NCI-H460 (cell line): ENCODE measurements at regions not wholly inside any gene's neighbourhood (a gene's known extent, or its start where the extent isn't known, plus 50 kb on each side); places are given as distances from the start of the nearest gene placed in this dataset.
A peak's percentile ranks its signal among the peaks of the same experiment; 100 is the strongest.

Experiments
- DNase-seq: peaks from one replicate; pipeline ENCODE4 v3.0.0-alpha.2; 2016; ENCODE audit warnings: low read depth; ENCODE audit errors: extremely low read depth
- small RNA-seq, 2 experiments: library from RNA; depleted of rRNA; stranded (forward); fragments of <200 nt; gene quantifications; one replicate each; pipeline ENCODE3, GENCODE V24; 2014

DNA sequence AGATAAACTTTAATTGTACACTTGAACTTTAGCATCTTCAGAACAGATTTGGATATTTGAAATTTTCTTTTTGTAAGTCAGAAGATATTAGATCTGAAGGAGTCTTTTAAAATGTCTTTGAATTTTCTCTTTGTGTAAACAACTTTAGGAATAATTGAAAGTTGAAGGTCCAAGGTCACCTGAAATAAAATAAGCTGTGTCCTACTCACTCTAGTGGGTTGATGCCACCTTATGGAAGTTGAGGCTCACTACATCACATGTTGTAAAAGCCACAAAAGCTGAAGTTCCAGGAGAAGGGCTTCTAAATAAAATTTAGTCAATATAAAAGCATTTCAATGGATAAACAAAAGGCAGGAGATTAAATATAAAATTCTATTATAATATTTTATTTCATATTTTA, 122.0 kb upstream of the ATXN7L3B start:
- DNase-seq, result peak; percentile 27

DNA sequence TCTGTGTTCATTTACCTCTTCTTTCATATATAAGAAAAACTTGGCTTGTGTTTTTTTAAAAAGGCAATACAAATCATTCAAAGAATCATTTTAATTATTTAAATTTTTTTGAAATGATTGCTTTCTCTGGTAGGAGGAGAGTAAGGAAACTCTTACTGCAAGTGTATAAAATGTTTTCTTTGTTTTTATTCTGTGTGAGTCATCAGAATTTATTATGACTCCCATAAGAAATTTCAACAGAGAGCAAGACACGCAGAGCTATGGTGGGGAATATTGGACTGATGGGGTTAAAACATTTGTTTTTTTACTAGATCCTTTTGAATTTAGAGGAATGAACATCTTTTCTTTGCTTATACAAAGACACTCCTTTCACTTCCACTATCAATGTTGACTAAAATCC, 119.1 kb upstream of the ATXN7L3B start:
- DNase-seq, result no peak

DNA sequence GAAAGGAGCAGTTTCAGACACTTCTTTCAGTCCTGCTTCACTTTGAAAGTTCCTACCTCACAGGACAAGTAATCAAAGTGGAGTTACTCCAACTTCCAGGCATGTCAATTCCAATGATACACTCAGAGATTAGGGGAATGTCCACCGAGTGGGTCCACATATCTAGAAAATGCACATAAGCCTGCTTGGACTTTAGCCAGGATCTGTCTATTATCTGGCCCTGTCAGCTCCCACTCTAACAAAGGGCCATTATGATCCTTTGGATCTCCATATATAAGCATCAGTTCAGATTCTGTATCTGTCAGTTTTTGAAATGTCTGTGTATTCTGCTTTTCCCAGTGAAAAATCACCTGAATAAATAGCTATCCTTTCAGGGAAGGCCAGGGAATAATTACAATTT, 112.9 kb upstream of the ATXN7L3B start:
- DNase-seq, result no peak

DNA sequence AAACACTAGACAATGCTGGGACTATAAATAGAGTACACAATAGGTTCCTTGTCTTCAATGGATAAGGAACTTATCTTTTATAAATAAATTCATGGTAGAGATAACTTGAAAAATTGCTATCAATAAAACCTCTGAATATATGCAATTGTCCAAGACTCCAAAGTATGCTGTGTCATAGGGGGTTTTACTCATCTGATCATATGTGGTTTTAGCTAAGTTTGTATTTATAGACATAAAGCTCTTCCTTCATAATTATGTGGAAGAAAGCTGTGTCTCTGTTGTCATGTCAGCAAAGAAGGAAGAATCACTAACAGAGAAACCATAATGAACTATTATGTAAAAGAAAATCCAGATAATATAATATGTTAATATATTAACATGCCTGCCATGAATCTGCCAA, 111.5 kb upstream of the ATXN7L3B start:
- DNase-seq, result no peak

DNA sequence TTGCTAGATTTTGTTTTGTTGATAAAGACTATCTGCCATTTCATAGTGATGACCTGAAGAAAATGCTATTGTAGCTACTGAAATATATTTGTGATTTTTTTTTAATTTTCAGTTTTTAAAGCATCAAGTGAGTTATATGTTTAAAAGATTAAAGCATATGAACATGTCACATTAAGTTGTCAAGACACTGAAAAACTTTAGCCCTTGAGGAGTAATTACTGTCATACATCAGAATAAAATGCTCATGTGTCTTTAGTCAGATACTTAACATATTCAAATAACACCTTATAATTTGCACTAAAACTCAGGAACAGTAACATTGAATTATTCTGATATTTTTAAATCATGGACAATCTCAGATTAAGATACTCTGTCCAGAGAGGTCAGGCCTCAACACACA, 108.1 kb upstream of the ATXN7L3B start:
- DNase-seq, result no peak

DNA sequence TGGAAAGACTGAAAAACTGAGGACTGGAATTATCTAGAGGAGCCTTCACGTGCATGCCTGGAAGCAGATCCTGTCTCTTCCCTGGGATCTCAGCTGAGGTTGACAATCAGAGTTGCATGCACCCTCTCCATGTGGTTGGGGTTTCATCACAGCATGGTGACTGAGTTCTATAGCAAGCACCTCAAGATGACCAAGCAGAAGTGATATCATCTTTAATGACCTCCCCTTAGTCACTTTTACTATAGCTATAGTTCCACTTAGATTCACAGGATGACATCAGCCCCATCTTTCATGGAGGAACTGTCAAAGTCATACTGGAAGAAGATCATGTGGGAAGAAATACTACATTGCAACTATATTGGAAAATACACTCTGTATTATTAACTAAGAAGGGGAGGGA, 105.8 kb upstream of the ATXN7L3B start:
- no peak for DNase-seq

DNA sequence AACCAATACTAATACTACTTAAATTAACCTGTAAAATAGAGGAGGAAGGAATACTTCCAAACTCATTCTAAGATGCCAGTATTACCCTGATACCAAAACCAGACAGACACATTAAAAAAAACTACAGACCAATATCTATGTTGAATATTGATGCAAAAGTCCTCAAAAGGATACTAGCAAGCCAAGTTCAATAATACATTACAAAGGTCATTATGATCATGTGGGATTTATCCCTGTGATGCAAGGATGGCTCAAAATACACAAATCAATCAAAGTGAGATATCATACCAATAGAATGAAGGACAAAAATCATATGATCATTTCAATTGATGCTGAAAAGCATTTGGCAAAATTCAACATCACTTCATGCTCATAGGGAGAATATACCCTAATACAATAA, 97.2 kb upstream of the ATXN7L3B start:
- DNase-seq, result no peak

DNA sequence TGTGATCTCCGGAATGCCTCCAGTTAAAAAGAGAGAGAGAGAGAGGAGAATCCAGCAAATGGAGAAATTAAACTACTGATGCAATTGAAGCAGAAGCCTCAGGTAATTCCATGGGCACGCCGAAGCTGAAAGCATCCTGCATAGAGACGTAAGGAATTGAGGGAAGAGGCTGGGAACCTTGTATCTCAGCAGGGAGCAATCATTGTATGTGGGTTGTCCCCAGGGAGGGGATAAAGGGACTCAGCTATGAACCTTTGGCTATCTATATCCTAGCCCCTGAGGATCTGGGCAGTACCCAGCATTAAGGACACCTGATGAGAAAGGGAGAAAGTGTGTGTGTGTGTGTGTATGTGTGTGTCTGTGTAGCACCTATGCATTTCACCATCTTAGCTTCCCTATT, 95.8 kb upstream of the ATXN7L3B start:
- DNase-seq, result no peak

DNA sequence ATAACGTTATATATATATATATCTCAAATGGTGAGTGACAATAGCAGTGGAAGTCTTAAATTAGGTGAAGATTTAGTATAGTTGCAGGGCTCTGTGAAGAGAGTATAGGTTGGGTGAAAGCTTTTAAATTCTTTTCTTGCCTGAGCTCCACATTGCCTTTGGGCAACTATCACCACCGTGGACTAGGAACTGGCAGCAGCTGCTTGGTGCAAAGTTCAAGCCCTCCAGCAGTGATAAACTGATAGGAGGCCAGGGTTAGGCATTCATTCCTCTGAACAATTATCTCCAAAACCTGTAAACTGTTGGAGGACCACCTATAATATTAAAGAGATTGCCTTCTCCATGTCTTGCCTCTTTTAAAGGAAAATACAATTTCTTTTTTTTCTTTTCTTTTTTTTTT, 91.2 kb upstream of the ATXN7L3B start:
- DNase-seq, result no peak

DNA sequence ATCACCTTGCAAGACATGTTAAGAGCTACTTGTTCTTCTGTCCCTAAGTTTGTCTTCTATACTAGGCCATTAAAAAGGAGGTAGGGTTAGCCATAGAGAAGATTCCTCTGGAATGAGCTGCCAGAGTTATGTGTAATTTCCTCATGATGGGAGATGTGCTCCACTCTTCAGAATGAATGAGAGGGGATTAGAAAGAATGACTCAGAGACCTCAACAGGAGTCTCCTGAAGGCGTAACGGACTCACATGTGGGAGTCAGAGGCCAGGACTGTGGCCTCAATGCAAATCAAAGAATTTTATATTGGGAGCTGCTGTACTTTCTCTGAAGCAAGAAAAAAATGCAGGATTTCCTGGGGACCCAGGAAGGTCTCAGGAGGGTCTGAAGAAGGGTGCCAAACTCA, 87.8 kb upstream of the ATXN7L3B start:
- no peak for DNase-seq

DNA sequence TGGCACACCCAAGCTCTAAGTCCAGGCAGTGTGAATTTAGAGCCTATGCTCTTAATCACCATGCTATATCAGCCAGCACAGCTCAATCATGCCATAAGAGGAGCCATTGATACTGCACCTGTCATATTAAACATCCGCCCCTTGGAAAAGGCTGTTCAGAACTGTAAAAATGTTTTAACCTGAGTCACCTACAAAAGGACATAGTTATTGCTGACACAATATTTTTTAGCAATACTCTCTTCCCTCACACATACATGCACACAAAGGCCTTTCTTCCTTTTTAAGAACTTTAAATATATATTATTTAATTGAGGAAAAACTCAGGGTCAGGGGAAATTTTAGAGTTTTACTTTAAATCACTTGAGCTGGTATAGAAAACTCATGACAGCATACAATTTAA, 83.5 kb upstream of the ATXN7L3B start:
- no peak for DNase-seq

DNA sequence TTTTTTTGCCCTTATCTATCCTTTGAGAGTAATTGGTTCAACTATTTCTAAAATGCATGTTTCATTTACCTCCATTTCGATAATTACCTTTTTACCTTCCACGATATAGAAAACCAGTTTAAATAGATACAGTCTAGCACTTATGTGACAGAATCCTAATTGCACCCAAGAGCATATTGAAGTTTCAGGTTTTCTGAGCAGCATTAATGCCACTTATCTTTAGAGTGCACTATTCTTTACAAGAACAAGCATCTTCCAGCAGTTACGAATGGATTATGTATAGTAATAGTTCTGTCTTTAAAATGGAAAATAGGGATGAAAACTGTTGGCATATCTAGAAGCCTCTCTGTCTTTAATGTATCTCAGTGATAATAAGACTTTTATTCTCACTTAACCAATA, 82.2 kb upstream of the ATXN7L3B start:
- DNase-seq, result no peak

DNA sequence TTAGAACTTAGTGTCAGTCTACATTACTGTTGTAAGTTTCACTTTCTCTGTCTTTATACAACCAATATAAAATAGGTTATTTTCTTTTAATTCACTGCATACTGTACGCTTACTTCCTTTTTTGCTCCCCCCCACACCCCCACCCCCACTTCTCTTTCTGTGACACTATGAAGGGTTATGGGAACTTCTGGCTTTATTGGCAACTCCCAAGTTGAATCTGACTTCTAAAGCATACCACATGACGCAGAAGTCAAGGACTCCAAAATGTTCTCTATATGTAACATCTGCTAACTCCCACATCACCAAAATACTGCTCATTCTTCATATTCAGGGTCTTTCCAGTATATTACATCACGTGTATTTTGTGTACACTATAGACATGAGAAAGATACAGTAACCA, 81.2 kb upstream of the ATXN7L3B start:
- no peak for DNase-seq

DNA sequence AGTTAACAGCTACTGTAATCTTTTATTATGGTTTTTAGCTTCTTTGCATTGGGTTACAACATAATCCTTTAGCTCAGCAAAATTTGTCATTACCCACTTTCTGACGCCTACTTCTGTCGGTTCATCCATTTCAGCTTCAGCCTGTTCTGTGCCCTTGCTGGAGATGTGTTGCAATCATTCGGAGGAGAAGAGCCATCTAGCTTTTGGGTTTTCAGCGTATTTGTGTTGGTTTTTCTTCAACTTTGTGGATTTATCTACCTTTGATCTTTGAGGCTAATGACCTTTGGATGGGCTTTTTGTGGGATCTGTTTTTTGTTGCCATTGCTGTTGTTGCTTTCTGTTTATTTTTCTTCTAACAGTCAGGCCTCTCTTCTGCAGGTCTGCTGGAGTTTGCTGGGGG, 69.2 kb upstream of the ATXN7L3B start:
- no peak for DNase-seq

DNA sequence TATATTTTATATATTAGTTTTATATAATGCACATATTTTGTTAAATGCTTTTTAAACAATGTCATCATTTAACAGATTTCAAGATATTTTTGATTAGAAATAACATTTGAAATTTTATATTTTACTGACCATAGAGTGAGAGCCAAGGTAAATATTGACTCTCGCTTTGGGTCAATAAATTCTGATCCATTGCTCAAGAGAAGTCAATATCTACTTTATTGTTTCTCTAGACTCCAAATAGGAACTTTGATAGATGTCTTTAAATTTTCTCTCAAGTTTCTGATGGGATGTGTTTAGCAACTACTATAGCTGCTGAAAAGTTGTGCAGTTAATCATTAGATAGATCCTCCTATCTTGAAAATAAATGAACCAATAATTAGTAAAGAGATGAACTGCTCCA, 61.4 kb upstream of the ATXN7L3B start:
- no peak for DNase-seq

DNA sequence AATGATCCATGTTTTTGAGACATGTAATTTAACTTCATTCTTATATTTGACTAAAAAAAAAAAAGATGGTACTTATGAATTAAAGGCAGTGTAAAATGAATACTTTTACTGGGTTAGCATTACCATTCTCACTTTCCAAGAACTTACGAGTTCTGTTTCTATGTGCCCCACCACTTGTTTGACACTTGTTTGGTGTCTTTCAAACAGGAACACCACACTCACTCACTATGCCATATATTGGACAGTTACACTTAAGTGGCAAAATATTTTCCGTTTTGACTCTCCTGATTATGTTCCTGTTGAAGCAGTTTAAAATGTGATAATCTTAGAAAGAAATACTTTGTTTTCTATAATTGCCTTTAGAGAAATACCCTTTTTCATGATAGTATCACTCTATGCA, 56.6 kb upstream of the ATXN7L3B start:
- no peak for DNase-seq

DNA sequence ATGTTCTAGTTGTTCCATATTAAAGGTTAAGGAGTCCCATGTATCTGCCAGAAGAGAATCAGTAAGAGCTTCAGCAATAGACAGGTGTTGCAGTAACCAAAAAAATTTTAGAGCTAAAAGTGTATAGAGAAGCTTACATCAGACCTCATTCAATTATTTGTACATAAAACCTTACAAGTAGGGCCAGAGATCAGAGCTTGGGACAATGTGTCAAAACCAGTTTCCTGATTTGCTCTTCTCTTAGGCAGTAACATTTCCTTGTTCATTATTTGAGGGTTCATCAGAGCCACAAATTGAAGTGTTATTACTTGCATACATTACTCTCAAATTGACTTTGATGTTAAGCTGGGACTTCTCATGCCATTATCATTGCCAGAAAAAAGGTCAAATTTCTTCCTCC, 55.5 kb upstream of the ATXN7L3B start:
- DNase-seq, result no peak

DNA sequence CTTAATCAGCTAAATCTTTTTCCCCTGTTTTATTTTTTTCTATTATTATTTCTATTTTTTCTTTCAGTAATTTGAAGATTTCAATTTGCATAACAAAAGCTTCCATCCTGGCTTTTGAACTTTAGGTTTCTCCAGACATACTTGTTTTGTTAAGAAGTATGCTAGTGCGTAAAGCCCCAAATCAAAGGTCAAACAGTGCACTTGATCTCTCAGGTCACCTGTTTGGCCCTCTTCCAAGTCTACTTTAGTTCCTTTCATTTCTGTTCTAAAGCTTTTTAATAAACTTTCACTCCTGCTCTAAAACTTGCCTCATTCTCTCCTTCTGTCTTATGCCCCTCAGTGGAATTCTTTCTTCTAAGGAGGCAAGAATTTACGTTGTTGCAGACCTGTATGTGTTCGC, 54.6 kb upstream of the ATXN7L3B start:
- DNase-seq, result no peak

Small RNAs in the stretch of these regions (small RNA-seq; reads per million reads assigned to genes)
- gene AC090502.2 (0 reads per million in 2 experiments), gene RF00096 (0 to 0.17 reads per million in 2 experiments), gene RNU6-1012P (0 reads per million in 2 experiments)
